SIG-M5 treated with dmso at 0.1 percent for 504 hours (cell line): ENCODE measurements at regions not wholly inside any gene's neighbourhood (a gene's known extent, or its start where the extent isn't known, plus 50 kb on each side); places are given as distances from the start of the nearest gene placed in this dataset.

ENCODE experiments used
- DNase-seq: peaks from one replicate; lab custom pipeline; 2025; ENCODE audit not compliant: unreplicated experiment; lab: John Stamatoyannopoulos, UW

DNA sequence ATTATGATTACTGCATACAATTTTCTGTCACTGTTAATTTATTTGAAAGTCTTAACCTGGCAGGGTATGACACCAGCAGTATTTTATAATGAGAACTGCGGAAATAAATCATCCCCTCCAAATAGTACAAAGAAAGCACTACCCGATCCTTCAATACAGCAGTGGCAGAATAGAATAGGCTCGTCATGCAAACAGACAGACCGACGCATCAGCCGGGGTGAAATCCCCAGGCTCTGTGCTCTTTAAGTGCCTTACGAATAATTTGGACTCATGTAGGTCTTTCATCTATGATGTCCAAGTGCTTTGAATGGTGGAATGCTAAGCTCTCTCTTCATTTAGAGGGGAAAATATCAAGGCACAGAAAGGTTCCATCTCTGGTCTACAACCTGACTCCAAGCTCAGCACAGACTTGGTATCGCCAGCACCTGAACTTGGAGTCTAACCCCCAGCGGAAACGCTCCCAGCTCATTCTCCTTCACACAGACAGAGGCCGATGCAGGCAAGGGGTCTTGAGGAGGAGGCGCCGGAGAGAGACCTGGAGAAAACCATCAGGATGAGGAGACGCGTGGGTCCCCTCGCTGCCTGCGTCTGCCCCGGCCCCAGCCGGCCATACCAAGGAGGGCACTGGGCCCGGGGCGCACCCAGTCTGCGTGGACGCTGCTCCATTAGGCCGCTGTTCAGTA, 568.1 kb upstream of the MKI67 start:
- no peak for DNase-seq

DNA sequence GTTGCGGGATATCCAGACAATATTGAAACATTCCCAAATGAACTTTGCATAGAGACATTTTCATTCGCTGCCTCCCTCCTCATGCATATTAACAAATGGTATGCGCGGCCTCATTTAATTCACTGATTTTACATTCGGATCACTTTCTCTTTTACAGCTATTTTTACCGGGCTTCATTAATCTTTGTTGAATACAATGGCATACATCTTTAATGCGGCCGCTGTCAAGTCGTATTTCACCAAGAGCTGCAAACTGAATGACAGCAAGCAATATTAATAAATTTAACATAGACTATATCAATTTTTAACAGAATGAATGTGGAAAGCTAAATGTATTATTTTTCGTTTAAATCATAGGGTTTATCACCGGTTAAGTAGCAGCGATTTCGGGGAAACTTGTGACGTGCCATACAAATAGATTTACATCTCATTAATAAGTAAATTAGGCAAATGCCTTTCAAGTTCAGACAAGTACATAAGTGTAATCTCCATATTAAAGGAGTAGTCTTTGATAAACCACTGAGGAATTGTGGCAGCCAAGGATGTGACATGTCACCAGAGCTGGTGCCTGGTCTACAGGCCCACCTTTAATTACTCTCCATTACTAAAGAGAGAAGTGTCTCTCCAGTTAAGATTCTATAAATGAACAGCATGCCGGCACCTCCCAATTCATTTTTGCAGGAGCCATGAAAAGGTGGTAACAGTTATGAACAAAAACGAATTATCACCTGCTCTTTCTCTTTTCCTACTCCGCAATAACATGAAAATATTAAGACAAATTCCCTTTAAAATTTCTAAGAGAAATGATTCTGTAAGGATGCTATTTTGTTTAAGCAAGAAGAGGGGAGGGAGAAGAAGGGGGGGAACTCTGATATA, 568.9 kb upstream of the MKI67 start:
- no peak for DNase-seq

DNA sequence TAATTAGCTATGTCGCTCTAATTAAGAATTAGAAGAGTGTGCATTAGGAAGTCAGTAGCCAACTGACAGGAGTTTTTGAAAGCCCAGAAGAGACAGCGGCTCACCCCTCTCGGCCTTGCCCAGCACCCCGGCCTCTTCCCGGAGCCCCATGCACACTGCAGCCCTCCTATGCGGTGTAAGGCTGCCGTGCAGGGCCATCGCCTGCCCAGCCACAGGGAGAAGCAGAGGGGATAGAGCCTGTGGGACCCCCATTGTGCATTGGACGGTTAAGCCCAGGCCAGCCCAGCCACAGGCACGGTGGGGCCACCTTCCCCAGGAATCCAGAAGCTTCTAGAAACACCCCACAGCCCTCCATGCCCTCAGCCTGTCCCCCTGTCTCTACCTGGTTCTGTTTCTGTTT, 569.7 kb upstream of the MKI67 start:
- DNase-seq: no peak

DNA sequence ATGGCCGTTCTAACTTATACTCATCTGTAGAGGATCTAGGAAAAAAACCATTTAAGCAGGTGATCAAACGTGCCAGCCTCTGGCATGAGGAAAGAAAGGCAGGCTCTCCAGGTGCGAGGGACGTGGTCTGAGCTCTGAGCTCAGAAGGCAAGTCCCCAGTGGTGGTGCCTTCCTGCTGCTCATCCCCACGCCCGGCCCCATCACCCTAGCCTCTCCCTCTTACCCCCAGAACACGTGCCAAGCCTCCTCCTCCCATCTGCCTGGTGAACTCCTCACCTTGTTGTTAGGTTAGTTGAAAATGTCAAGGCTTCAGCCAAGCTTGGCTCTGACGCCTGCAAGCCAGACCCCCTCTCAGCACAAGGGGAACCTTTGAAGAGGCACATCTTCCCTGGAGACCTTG, 571.2 kb upstream of the MKI67 start:
- DNase-seq: no peak

DNA sequence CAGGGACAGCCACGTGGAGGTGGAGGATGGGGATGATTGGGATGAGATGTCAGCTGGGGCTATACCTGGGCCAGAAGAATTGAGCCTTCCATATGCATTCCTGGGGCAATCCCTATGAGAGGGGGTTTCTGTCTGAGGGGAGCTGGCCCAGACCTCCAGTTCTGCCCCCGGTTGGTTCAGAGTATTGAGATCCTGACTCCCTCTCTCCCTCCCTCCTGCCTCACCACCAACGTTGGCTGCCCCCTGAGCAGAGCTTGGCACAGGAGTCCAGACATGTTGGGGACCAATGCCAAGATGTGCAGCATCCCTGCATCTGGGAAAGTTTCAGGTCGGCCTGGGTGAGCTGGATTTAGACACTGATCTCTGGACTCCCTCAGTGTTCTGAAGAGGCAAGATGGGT, 575.2 kb upstream of the MKI67 start:
- no peak for DNase-seq

DNA sequence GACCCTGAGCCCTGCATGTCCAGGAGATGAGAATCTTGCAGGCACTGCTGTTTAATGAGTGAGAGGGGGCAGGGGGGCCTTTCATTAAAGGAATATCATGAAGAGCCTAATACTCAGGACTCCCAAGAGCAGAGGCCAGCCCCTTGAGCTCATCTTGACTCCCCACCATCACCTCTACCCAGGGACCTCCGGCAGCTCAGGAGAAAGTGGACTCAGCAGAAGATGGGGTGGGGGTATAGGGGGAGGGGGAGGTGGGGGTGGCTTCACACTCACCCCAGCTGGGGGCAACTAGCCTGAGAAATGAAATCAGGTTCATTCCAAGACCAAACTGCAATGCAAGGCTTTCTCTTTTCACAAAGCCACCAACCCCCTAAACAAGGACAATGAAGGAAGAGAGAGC, 575.6 kb upstream of the MKI67 start:
- no peak for DNase-seq

DNA sequence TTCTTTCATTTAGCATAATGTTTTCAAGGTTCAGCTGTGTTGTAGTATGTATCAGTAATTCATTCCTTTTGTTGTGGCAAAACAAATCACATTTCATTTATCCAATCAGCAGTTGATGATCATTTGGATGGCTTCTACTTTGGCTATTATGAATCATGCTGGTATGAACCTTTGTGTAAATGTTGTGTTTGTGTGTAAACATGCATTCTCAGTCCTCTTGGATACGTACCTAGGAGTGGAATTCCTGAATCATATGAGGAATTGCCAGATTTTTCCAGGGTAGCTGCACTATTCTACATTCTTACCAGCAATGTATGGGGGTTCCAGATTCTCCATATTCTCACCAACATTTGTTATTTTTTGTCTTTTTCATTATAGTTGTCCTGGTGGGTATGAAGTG, 578.5 kb upstream of the MKI67 start:
- DNase-seq: no peak

DNA sequence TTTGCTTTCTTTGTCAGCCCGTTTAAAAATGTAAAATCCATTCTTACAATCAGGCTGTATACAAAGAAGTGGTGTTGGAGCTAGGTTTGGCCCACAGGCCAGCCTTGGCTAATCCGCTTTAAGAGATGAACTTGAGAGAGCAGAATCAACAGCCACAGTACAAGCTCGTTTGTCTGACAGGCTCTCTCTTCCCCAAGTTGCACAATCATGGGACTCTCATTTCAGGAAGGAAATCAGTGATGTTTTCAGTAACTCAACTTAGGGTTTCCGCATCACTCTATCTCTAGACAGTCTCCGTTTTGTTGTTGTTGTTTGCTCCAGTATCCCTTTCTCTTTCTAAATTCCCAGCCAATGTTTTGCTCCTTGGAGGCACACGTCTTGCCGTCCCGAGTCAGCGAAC, 582.0 kb upstream of the MKI67 start:
- no peak for DNase-seq

DNA sequence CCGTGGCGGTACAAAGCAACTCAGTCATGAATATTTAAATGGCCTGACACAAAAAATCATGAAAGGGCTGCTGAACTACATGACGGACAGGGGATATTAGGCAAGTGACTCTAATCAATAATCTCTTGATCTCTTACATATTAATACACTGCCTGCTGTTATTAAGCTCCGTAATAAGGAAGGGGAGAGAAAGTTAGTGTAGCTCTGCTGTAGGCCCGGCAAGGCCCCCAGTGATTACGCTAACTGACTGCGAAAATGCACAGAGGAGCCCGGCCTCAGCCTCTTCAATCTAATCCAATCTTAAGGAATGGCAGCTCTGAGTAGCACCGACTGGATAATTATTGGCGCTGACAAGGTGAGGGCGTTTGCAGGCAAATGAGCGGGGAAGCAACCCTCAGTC, 583.5 kb upstream of the MKI67 start:
- no peak for DNase-seq

DNA sequence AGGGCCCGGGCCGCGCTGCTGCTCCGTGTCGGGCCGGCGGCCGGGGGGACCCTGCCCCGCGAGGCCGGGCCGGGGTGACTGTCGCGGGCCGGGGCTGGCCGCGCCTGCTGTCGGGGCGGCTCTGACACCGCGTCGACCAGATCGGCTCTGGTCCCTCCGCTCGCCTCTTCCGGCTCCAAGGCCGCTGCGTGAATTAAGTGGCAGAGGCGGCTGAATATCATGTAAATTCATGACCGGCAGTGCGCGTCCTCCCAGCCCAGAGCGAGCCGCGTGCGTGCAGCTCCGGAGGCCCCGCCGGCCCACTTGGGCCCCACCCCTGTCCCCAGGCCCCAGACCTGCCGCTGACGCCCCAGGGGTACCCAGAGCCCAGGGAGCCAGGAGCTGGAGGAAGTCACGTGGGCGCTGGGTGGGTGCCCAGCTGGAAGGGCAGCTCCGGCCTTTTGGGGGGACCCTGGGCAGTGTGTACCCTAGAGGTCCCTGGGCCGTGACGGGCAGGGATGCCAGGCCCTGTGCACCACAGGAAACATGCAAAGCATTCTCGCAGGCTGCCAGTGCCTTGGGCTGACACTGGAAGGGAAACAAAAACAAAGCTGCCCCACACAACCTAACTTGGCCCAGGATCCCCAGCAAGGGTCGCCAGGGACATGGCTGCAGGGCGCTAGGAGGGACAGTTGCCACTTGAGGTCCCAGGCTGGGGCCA, 584.0 kb upstream of the MKI67 start:
- DNase-seq: no peak

DNA sequence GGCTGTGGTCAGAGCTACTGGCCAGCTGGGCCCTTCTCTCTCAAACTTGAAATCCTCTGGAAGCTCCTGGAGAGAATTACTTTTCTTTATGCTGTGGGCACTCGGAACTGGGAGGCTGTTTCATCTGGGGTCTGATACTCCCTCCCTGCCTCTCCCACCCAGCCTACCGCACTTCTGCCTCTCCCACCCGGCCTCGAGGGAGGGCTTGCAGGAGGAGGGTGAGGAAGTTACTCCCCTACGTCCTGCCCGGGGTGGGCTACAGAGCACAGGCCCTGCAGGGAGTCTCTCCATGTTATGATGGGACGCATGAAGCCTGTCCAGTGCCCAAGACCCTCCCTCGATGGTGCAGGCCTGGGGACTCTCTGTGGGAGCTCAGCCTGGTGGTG, 584.6 kb upstream of the MKI67 start:
- DNase-seq: no peak

DNA sequence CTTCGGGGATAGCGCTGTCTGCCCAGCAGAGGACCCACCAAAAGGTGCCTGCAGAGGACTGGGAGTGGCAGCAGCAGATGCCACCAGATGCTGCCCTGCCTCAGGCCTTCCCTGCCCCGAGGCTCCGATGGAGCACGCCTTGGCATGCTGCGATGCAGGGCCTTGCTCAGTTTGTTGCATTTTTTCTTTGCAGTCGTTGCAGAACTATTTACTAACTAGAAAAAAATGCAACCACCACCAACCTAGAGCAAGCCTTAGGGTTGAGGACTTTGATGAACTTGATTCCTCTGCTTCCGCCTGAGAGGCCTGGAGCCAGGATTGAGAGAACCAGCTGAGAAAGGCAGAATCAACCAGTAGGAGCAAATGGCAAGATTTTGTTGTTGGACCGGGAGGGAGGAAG, 585.6 kb upstream of the MKI67 start:
- DNase-seq: no peak

DNA sequence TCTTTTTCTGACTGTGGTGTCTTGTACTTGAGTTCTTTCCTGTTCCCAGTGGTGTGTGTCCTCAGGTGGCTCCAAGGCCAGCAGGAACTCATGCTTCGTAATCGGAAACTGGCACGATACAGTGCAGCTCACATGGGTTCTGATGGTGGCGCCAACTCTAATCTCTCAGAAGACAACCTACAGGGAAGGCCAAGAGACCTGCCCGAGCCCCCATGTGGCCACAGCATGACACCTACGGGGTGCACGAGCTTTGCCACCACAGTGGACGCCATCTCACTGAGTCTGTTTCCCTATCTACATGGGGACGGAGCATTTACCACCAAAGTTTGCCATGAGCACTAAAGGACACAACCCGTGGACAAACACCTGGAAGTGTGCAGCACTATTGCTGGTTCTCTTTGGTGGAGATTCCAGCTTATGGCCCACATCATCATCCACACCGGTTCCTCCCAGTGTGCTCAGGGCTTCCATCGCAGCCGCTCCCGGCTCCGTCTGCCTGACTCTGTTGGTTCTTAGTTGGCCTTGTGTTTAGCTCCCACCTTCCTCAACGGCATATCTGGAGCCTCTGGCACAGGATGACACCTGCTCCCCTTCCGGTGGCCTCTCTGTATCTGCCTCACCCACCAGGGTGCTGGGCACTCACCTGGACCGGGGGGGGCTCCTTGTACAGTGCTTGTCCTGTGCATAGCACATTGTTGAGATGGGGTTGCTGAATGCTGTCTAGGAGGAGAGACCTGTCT, 586.6 kb upstream of the MKI67 start:
- DNase-seq: no peak

DNA sequence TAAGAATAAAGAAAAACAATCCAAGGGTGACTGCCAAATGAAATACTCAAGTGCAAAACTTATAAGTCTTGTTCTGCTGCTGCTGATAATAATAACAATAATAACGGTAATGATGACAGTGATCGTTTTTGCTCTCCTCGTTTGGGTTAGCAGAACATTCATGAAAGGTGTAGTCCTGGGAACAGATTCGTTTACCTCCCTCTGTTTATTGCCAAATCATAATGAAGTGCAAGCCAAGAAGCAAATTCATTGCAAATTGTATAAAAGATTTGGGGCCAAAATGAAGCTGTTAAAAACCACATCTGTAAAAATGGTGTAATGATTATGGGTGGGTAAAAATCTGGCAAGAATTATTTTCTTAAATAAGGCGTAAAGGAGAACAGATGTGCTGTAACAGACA, 587.2 kb upstream of the MKI67 start:
- no peak for DNase-seq

DNA sequence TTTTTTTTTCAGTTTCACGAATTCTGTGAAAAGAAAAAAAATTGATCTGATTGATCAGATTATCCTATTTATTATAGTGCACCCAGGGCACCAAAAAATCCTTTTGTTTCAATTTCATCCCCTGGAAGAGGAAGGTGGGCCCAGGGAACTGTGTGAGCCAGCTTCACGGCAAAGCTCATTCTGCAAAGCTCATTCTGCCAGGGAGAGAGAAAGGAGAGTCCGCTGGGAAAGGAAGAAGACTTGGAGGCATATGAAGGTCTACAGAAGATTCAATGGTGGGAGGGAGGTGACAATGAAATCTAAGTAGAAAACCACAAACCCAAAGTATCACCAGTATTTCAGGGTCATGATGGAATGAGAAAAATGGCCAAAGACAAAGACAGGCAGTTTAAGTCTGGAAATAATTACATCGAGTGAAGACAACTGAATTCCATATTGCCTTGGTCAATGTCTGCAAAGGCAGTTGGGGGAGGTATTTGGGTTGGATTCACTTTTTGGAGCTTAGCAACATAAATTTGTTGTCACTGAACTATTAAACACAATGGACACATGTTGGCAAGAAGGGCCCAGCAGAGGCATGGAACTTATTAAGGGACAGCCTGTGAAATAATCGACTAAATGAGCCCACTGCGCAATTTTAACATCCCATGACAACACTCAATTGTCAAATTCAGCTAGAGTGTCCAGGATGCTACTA, 587.8 kb upstream of the MKI67 start:
- DNase-seq: no peak

DNA sequence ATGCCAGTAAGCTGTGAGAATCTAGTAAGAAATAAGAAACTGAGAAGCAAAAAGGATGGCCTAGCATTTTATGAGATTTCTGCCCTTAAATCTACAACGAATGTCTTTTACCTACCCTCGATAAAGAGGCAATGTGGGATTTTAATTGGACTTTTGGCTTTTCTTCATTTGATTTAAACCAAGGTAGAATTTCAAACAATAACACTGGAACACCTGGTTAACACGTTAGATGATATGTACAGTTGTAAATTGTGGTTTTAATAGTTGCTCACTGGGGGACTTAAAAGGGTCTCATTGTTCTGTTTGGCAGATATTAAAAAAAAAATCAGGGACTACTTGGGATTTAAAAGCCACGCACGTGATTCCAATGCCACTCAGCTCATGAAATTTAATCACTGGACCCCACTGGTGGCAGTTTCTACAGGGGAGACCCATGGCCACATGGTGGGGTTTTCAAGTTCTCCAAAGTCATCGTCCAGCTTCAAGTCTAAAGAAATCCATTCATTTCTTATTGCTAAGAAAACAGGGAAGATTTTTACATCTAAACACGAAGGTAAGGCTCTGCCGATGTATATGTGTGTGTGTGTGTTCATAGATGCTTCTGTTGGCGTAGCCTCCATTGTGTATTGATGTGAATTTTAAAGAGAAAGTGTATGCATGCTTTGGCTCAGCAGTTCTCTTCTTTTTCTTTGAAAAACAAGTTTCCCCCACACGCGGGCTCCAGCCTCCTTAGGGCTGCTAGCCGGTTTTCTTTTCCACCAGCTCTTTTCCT, 588.6 kb upstream of the MKI67 start:
- DNase-seq: no peak

DNA sequence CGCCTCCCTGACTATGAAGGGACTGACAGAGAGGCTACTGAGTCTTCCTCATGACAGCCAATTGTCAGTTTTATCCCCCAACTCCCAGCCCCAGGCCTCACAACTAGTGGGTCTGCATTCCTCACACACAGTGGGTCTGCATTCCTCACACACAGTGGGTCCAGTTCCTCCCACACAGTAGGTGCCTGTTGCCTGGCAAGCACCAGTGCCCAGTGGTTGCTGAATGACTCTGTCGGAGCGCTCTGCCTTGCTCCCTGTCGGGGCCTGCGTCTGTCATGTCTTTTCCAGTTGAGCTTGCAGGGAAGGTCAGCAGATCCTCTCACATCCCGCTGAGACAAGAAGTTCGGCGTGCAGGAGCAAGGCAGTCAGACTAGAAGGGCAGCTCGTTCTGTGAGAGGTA, 590.0 kb upstream of the MKI67 start:
- no peak for DNase-seq

DNA sequence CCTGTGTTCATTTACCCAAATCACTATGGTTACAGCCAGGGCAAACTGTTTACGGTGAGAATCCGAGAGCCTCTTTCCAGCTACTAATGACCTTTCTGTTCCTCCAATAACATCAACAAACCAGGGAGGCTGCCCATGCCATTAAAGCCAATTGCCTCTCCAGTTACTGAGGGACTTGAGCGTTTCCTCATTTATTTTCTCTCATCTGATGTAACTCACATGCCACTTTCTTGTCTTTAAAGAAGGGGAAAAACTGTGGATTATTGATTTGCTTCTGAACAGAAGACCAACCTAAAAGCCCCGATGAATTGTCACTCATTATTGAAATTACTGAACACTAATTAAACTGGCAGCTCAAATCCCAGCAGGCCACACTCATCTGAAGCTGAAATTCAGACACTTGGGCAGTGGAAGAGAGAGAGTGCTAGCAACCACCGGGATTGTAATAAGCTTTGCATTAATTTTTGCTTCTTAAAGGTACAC, 595.8 kb upstream of the MKI67 start:
- no peak for DNase-seq

DNA sequence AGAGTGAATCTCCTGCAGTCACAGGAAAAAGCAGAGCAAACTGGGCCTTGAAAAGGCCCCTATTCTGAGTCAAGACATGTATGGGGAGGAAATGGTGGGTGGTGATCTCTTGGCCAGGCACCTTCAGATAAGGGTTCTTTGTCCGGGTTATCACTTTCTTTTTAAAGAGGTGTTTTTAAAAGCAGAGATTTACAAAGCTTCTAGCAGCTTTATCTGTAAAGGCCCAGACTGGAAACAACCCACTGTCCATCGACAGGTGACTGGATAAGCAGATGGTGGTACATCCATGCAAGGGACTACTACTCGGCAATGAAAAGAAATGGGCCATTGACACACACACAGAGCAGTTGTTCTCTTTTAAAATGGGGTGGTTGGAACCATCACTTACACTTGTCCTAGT, 596.7 kb upstream of the MKI67 start:
- DNase-seq: no peak

DNA sequence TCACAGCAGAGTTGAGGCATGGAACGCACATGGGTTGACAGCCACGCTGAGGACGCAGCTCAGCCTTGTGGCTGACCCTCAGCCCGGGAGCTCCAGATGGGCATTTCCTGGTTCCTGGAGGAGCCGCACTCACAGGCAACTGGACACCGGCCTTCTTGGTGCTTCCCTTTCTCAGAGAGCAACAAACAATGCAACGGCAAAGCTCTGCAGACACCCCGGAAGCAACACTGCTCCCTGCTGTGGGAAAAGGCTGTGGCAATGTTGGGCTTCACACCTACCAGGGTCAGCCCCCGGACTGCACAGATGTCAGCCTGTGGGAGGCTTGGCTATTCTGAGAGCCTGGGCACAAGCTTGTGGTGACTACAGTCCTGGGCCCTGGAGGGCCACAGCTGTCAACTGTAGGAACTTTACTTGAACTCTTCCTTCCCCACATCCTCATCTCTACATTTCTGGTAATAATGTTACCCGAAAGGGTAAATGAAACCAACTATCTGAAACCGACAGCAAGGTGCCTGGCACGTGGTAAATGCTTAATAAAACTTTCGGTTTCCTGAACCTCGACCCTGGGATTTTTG, 597.5 kb upstream of the MKI67 start:
- DNase-seq: no peak
